GM21526 (cell line): ENCODE measurements at regions not wholly inside any gene's neighbourhood (a gene's known extent, or its start where the extent isn't known, plus 50 kb on each side); places are given as distances from the start of the nearest gene placed in this dataset.

ENCODE experiments used
- ATAC-seq: cut with Tn5 transposase; IDR thresholded peaks from one replicate; pipeline ENCODE4 v1.9.1; 2021; ENCODE audit warnings: moderate library complexity; ENCODE audit not compliant: unreplicated experiment, low FRiP score

DNA sequence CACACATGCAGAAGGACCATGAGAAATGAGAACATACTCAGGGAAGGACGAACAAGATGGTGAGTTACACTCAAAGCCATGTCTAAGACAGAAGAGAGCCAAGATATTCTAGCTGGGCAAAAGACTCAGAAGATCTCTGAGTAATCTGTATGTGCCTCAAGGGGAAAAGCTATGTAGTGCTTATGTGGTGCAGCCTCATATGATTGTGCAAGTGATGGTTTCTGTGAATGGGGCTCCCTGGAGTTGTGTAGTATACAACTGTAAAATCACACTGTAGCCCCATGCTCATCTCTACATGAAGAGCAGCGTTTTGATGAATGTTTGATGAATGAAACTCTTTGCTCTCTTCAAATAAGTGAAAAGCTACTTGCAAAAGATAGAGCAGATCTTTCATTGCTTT is 57.5 kb downstream of the OSR1 start:
- no peak for ATAC-seq

DNA sequence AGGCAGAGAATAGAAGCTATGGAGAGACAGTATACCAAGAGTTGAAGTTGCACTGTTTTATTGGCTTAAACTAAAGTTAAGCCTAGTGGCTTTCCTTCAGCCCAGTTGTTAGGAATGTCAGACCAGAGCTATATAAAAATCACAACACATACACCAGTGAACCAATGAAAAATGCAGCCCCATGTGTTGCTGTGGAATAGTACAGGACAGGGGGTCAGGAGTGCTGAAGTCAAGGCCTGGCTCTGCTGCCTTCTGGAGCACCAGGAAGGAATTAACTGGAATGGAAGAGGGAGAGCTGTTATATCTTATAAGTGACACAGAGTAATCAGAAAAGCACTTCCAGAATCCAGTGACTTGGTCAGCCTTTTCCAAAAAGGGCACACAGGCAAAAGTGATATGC is 58.9 kb downstream of the OSR1 start:
- no peak for ATAC-seq

DNA sequence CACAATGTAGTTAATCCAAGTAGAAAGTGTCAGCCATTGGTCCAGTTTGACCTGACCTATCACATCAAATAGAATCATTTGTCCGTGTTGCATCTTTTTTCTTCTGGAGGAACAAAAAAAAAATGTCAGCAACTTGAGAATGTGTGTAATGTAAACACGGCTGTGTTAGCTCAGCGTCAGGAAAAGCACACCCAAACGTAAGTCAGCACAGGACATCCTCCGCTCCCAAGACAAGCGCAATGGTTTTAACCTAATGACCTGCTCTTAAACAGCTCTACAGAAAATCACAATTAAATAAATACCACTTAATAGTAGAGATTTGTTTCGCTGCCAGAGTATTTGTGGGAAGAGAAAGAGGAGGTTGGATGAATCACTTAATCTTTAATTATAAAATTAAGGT is 59.4 kb downstream of the OSR1 start:
- ATAC-seq = no peak

DNA sequence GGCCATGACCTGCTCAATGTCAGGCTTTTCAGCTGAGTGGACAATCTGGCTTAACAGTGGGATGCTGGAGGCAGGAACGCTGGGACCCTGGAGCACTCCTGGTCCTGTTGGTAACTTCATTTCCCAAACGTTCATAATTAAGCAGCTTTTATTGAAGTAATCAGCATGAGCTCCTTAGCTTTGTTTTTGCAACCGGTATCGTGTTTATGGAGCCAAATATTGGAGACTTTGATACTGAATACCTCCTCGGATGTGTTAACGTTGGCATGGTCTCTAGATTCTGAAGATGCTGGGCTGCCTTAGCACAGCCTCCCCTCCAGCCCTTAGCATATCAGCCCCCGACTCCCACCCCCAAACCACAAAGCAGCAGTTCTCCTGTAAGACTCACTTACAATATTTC is 60.7 kb downstream of the OSR1 start:
- ATAC-seq = no peak

DNA sequence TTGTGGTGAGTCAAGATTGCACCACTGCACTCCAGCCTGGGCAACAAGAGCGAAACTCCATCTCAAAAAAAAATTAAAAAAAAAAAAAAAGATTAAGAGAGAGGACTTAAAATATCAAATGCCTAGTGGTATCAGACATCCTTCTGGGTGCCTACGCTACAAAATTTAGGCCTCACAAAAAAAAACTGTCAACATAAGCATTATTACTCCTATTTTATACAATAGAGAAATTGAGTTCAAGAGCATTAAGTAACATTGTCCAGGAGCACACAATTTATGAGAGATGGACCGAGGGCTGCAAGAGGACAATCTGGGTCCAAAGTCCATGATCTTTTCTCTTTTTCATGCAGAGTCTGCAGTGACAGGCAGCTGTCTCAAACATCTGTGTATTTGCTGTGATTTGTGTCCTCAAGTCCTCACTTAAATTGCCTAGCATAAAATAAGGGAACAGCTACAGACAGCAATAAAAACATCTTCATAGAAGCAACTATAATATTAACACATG is 62.4 kb downstream of the OSR1 start:
- ATAC-seq = no peak

DNA sequence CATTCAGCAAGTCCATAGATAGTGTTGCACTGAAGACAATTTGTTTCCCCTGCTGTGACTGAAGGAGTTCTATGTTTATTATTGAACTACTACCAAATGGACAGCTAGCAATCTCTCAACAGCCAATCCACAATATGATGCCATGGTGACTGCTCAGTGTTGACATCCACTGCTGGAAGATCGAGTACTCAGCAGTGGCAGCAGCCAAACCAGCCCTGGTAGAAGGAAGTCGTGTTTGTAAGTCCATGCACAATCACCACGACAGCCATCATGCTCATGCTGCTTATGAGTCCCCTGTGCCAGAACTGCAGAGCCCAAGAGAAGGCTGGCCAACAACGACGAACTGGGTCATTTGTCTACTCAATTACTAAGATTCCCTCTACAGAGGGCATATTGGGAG is 66.4 kb downstream of the OSR1 start:
- no peak for ATAC-seq

DNA sequence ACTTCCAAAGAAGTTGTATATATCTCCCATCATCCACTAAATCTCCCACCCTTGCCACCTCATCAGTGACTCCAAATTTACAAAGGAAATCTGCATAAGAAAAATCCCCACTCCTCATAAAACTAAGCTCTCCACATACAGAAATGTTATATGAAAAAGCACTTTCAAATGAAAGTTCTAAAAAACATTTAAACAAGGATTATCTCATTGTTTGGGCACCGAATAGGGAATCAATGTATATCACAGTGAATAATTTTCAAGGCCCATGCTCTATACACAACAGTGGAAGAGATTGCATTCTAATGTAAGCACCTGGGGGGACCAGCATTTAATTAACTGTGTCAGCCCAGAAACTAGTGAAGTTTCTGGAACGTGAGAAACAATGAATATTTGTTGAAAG is 70.1 kb downstream of the OSR1 start:
- ATAC-seq = no peak

DNA sequence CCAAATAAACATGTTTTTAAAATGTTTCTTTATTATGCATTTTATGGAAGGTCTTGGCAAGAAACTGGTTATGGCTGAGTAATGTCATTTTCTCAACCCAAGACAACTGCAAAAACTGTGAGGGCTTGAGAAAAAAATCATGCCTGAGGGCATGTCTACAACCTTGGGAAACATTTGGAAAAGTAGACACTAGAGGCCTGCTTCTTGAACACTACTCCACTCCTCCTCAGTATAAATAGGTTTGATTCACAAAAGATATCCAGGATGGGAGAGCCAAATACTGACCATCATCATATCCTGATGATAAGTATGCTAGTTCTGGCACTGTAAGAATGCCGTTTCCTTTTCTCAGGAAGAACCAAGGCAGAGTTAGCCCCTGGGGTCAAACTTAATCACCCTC is 71.1 kb downstream of the OSR1 start:
- ATAC-seq = no peak

DNA sequence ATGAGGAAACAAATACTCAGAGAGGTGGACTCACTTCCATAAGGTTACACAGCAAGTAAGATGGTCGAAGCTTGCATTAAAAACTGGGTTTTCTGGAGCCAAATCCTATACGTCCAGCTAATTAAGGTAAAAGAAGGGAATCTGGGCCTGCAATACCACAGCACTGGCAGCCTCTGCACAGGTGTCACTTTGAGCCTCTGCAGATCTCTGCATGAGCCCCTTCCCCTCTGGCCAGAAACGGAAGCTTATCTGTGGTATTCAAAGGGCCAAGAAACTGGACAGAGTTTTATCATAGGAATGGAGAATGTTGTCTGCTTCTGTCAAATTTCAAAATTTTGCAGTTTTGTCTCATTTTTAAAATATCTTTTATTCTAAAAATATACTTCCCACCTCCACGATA is 76.1 kb downstream of the OSR1 start:
- ATAC-seq = no peak

DNA sequence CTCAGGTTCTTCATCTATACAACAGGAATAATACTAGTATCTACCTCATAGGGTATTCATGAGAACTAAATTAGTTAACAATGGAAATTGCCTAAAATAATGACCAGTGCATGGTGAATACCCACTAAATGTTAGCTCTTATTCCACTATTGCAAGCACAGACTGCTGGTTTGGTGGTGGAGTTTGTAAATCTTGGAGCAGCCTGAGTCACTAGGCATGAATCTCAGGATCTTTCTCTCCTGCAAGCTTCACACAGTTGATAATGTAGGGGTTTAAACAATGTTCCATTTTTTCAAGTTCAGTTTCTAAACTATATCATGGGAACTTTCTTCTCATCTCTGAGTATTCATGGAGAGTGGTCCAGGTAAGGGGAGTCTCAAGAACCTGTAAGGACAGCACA is 84.0 kb downstream of the OSR1 start:
- ATAC-seq = no peak

DNA sequence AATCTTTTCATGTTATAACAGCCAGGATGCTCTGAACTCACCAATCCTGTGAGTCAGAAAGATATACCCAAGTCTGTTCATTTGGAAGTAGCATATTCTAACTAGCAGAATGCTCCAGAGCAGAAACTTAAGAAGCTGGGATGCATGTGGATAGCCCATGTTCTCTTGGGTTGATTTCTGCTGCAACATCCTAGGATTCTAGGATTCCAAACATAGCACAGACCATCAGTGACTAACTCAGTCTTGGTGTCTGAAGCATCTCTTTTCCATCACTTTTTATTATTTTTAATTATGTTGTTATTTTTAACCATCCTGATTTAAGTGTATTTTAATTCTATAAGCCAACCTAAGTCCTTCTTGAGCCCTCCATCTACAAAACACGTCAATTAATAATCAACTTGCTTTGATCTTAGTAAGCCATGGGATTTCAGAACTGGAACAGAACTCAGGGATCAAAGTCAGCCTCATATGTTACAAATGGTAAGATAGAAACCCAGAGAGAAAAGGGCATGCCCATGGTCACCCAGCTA is 85.4 kb downstream of the OSR1 start:
- no peak for ATAC-seq

DNA sequence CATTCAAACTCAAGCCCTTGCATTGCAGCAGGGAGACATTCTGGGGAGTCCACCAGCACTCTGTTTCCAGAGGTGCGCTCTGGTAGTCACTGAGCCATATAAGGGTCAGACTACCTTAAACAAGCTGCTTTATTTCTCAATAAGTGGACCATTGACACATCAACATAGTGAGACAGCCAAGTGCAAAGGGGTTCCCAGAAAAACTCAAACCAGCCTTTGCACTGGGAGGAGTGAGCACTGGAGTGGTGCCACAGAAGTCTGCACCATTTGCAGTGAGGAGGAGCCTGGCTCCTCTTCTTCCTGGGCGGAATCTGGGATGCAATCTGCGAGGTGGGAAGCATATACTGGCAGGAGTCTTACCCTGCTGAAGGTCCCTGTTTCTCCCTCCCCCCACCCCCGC is 86.4 kb downstream of the OSR1 start:
- ATAC-seq = no peak

DNA sequence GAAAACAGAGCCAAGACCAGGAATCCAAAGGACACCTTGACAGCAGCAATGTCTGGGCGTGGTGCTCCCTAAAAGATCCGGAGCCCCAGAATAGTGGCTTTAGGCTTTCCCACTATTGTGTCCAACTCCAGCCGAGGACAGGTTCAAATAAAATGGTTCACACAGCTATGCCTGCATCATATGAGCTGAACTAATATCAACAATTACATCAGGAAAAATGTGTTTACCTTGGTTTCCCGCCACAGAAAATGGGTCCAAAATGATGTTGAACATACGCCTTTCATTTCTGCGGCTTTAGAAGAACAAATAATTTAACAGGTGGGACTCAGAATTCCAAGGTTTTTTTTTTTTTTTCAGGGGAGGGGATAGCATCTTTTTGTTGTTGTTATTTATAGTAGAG is 93.6 kb downstream of the OSR1 start:
- no peak for ATAC-seq

DNA sequence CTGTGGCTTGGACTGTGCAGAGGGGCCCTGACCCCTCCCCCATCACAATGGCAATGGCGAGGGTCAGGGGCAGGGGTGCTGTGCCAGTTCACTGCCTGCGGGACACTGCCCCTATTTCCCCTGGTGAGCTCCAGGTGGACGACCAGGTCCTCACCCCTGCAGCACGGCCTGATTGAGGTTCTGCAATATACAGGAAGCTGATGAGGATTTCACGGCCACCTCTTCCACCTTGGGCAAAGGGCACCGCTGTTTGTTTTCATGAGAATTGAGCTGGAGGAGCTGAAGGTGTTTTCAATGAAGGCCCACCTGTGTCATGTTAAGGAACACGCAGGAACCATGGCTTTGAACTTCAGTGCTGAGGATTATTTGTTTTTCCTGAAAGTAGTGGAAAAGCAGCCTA is 96.3 kb downstream of the OSR1 start:
- ATAC-seq = no peak

DNA sequence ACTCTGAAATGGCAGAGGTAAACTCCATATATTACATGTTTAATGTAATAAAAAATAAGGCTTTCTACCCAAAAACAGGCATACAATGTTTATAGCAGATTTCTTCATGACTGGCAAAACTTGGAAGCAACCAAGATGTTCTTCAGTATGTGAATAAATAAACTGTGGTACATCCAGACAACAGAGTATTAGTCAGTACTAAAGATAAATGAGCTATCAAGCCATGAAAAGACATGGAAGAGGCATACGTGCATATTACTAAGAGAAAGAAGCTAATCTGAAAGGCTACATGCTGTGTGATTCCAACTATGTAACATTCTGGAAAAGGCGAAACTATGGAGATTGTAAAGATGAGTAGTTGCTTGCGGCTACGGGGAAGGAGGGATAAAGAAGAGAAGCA is 97.4 kb downstream of the OSR1 start:
- no peak for ATAC-seq

DNA sequence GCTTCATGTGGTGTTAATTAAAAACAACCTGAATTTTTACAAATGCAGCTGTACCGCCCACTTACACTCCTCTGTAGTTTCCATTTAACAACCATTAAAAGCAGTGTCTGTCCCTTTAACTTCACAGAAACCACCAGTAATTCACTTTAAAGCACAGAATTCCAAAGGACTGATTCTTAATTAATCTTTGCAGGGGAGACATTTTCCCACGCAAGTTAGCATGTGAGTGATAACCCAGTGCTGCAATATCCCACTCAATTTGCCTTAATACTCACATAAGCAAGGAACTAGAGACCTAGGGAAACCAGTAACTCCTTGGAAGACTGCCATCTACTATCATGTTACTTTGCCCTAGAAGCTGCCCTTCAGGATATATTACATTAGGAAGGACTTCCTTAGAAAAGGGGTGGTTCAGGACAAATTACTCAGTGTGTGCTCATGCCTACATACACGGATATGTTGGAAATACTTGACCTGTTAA is 102.3 kb downstream of the OSR1 start:
- ATAC-seq = no peak

DNA sequence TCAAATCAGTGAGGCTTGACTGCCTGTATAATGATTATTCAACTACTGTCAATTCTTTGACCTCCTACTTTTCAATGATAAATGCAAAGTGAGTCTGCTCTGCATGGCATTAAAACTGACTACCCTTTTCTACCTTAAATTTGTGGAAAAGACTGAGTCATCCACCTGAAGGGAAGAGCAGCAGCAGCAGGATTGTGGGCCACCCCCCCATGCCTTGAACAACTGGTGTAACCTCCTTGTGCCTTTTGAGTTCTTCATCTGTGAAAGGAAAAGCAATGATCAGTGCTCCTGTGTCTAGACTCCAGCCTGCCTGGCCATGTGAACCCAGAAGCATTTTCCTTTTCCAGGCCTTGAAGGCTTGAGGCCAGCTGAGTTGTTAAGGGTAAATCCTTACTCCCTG is 102.9 kb downstream of the OSR1 start:
- no peak for ATAC-seq

DNA sequence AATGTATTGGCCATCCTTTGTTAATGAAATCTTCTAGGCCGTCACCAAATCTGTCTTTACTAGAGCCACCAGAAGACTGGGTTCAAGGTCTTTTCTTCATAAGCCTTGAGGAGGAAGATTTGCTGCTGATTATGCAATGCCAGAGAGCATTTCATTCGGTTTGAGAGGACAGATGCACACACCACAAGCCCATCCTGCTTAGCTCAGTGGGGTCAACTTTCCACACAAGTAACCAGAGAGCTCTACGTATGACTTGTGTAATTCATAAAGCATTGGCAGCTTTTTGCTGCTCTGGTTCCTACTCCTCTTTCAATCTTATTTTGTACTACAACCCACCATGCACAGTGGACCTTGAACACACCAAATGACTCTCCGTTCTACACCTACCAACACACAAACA is 106.9 kb downstream of the OSR1 start:
- no peak for ATAC-seq

DNA sequence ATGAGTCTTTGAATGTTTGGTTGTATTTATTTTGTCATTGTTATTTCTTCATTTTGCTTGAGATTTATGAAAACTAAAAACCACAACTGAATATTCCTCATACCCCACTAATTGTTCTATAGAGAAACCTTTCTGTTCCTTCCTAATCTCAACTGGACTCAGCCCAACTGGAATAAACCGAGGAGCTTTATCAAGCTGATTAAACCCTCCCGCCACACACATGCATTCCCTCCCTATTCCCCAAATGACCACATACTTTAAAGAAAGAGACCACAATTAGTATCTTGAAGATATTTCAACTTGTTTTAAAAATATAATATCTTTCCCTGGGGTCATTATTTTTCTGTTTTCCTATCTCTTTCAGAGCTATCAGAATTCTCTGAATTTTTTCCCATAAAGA is 107.5 kb downstream of the OSR1 start:
- ATAC-seq = no peak

DNA sequence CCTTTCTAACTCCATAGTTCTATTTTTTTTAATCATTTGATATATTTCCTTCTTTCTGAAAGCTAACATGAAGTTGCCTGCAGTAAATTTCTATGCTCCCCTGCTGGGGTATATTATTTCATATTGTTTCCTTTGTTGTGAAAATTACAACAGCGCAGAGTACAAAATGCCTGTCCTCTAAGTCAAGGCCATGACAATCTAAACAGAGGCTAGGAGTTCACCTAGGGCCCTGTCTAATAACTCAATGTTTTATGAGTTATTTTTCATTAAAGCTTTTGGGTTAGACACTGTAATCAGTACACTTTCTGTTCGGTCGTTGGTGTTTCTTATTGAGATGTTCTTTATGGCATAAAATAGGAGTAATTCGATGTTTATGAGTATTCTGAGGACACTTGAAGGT is 111.2 kb downstream of the OSR1 start:
- ATAC-seq = no peak

DNA sequence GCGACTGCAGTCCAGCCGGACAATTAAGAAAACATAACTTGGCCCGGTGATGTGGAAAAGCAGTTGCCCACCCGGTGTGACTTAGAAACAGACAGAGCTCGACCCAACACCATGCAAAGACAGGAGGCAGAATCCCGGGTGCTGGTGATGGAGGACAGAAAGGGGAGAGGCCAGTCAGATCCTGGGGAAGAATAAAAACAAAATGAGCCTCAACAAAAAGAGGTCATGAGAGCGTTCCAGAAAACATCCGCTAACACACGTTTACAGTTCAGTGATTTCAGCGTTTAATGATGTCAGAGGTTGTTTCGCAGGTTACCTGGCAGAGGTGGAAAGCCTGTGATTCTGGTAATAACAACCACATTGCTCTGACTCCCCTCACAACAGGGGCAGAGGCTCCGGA is 111.9 kb downstream of the OSR1 start:
- no peak for ATAC-seq

DNA sequence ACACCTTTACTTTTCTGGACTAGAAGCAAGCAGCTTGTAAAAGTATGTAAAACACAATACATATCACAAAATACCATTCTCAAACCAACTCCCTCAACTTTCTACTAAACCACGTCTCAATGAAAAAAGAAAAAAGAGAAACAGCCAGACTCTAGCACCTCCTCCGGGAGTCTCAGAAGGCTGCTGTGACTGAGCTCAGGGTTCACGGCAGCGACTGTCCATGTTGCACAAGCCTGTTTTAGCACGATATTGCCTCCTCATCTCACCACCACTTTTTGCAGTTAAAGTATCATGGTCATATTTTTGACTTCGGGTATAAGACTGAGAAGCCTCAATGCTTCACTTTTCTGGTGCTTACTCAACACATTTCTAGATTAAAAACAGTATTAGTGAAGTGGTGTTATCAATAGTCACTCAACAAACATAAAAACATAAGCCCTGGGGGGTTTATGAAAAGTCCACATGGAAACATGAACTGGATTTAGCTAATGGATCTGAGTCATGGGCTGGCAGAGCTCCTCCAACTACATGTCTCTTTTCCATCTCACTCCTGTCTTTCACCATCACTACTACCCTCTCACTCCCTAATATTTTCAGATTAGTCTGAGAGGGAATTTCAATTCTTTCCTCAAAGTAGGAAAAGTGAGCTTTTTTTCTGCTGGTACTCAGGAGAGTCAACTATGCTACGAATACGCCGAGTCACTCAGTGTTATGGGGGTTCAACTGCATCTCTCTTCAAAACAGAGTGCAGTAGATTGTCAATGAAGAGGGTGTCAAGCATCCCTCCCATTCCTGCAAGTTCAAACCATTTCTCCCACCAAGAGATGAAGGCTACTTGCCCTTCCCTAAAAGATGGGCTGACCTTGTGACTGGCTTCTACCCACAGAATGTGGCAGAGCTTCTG is 113.7 kb downstream of the OSR1 start:
- ATAC-seq = no peak
